ENCODE measurements at regions not wholly inside any gene's neighbourhood (a gene's known extent, or its start where the extent isn't known, plus 50 kb on each side); places are given as distances from the start of the nearest gene placed in this dataset.

GRCh38 chr7:19575909-19576557, 132.8 kb downstream of the POLR1F start:
- no peak overlapping the region for H2BK5ac ChIP-seq (ENCODE audit: low read depth, low read length)
- H2BK120ac ChIP-seq (replicated peaks; ENCODE audit: low read depth, low read length), result no peak overlapping the region
- no peak overlapping the region for H4K8ac ChIP-seq (ENCODE audit: extremely low read depth, insufficient read depth, low read length)
- H3K27ac ChIP-seq (ENCODE audit: low read depth, low read length), result no peak overlapping the region
- H3K79me1 ChIP-seq (ENCODE audit: low read depth, low read length), result no peaks in the 10 kb centered on the region
- no peak overlapping the region for H3K23ac ChIP-seq (ENCODE audit: insufficient read length)
- H2AK5ac ChIP-seq (ENCODE audit: low read depth, low read length), result no peak overlapping the region
- no peak overlapping the region for H2BK20ac ChIP-seq (ENCODE audit: low read length)
- H3K4me3 ChIP-seq (ENCODE audit: extremely low read depth in 1 of 4, insufficient read depth in 2 of 4, low read depth in 3 of 4, low read length in 4 of 4), result no peak overlapping the region
- no peaks in the 10 kb centered on the region for H3K9me3 ChIP-seq (ENCODE audit: insufficient read depth in 2 of 2, low read depth in 1 of 2, low read length in 1 of 2)
- no peaks in the 10 kb centered on the region for H3K23me2 ChIP-seq (ENCODE audit: low read depth, low read length)
- H3K4me1 ChIP-seq (replicated peaks in 1 of 4; ENCODE audit: control insufficient read depth in 3 of 4, insufficient read depth in 4 of 4, low read length in 3 of 4), result no peaks in the 10 kb centered on the region
- H3K56ac ChIP-seq (replicated peaks; ENCODE audit: insufficient read length, low read depth, low read length), result no peak overlapping the region
- POLR2A ChIA-PET (ENCODE audit: partially characterized antibody), result no interaction called here
- H2BK15ac ChIP-seq (ENCODE audit: low read length), result no peak overlapping the region
- H3K9ac ChIP-seq (replicated peaks in 1 of 4; ENCODE audit: extremely low read depth in 1 of 4, low read depth in 3 of 4, low read length in 3 of 4), result no peak overlapping the region
- no peak overlapping the region for H4K91ac ChIP-seq (replicated peaks; ENCODE audit: insufficient read length, low read length)
- no peaks in the 10 kb centered on the region for H3K36me3 ChIP-seq (ENCODE audit: control insufficient read depth in 2 of 4, insufficient read depth in 4 of 4, low read length in 3 of 4)
- no peak overlapping the region for H3K14ac ChIP-seq (ENCODE audit: insufficient read length)
- CTCF ChIA-PET (ENCODE audit: partially characterized antibody), result no interaction called here
- no peak overlapping the region for H2BK12ac ChIP-seq (ENCODE audit: low read depth, low read length)
- no peak overlapping the region for H3K4ac ChIP-seq (replicated peaks; ENCODE audit: insufficient read length, low read depth, low read length)
- no peak overlapping the region for H3K18ac ChIP-seq (ENCODE audit: extremely low read depth, low read length)
- 97% methylated on average over 2 of the region's 2 CpGs; no CpG with 5 or more reads in 1 of the 2 experiments for WGBS, 2 experiments (ENCODE audit: extremely low coverage in 1 of 2, insufficient coverage in 1 of 2, insufficient read length in 1 of 2, insufficient replicate concordance in 2 of 2, low coverage in 1 of 2, low lambda C conversion rate in 2 of 2, missing lambda C conversion rate in 1 of 2)
- DNase-seq (ENCODE audit: low read depth in 1 of 2, low spot score in 2 of 2) (no peak), FAIRE-seq (no peak)
- H2AFZ ChIP-seq (ENCODE audit: low read length), result no peak overlapping the region
- no peaks in the 10 kb centered on the region for H3K27me3 ChIP-seq (replicated peaks in 1 of 4; ENCODE audit: control insufficient read depth in 3 of 4, extremely low read depth in 1 of 4, insufficient read depth in 3 of 4, low read length in 3 of 4)
- no peaks in the 10 kb centered on the region for H4K20me1 ChIP-seq (replicated peaks in 1 of 2; ENCODE audit: control insufficient read depth in 1 of 2, insufficient read depth in 2 of 2, low read length in 2 of 2)
- no peak overlapping the region for H4K5ac ChIP-seq (ENCODE audit: insufficient read length, low read depth, low read length)
- no peak overlapping the region for H3K4me2 ChIP-seq (ENCODE audit: insufficient read depth in 1 of 2, low read depth in 2 of 2, low read length in 2 of 2)
- H3K79me2 ChIP-seq (ENCODE audit: control insufficient read depth in 1 of 2, insufficient read depth in 2 of 2, low read length in 2 of 2), result no peaks in the 10 kb centered on the region
- TF ChIP-seq ZNF274 (IDR thresholded peaks at IDR 0.05; ENCODE audit: borderline replicate concordance, extremely low read depth, low read length) (no peak), SP1 (IDR thresholded peaks at IDR 0.05; ENCODE audit: low read depth, low read length) (no peak), SRF (IDR thresholded peaks at IDR 0.05; ENCODE audit: low read depth, low read length) (no peak), CREB1 (IDR thresholded peaks at IDR 0.05) (no peak), HDAC6 (IDR thresholded peaks at IDR 0.05; ENCODE audit: low read depth, low read length) (no peak), USF2 (IDR thresholded peaks at IDR 0.05; ENCODE audit: low read length) (no peak), CBX5 (IDR thresholded peaks at IDR 0.05; ENCODE audit: low read depth, low read length) (no peak), BACH1 (IDR thresholded peaks at IDR 0.05; ENCODE audit: low read length) (no peak), SIX5 (IDR thresholded peaks at IDR 0.05; ENCODE audit: low read depth, low read length) (no peak), KDM5A (IDR thresholded peaks at IDR 0.05; ENCODE audit: low read length) (no peak), MAFK (IDR thresholded peaks at IDR 0.05; ENCODE audit: low read depth, low read length) (no peak), RNF2 (IDR thresholded peaks at IDR 0.05; ENCODE audit: borderline replicate concordance, low read depth, low read length, missing control alignments, poor library complexity, severe bottlenecking) (no peak)

Data from H1 (cell line).